IMR-90 (cell line): ENCODE measurements at regions not wholly inside any gene's neighbourhood (a gene's known extent, or its start where the extent isn't known, plus 50 kb on each side); places are given as distances from the start of the nearest gene placed in this dataset.

Source experiments
- CEBPB ChIP-seq: IDR thresholded peaks from 2 replicates; pipeline ENCODE4 v1.6.1; 2012; ENCODE audit warnings: low read depth, low read length, improper control_type of control experiment
- CTCF ChIP-seq: conservative IDR thresholded peaks from 2 replicates; pipeline ENCODE4 v1.5.1; 2012; ENCODE audit warnings: mild to moderate bottlenecking, low read depth, low read length, improper control_type of control experiment
- FOS ChIP-seq: fragments of 150-350 bp; IDR thresholded peaks from 2 replicates; pipeline ENCODE4 v1.6.1; 2016; ENCODE audit warnings: low read depth, low read length
- MXI1 ChIP-seq: IDR thresholded peaks from 2 replicates; pipeline ENCODE4 v1.6.1; 2012; ENCODE audit warnings: low read depth, mild to moderate bottlenecking, low read length, moderate library complexity, borderline replicate concordance
- POLR2A ChIP-seq: IDR thresholded peaks from 2 replicates; pipeline ENCODE4 v1.6.1; 2012; ENCODE audit warnings: mild to moderate bottlenecking, low read depth, low read length
- RFX5 ChIP-seq: IDR thresholded peaks from 2 replicates; pipeline ENCODE4 v1.8.0; 2012; ENCODE audit warnings: low read depth, mild to moderate bottlenecking, low read length, moderate library complexity
- TF ChIP-seq, protein P1 (sequence below): fragments of 150-350 bp; IDR thresholded peaks from 2 replicates; pipeline ENCODE4 v1.6.1; 2016; ENCODE audit warnings: low read depth, mild to moderate bottlenecking, low read length, moderate library complexity, borderline replicate concordance

GRCh38 chr18:28581521-28582071 is 404.7 kb upstream of the CDH2 start:
- no peak for TF ChIP-seq POLR2A
- no peak for TF ChIP-seq CTCF
- no peak for TF ChIP-seq MXI1
- TF ChIP-seq, protein P1, sequence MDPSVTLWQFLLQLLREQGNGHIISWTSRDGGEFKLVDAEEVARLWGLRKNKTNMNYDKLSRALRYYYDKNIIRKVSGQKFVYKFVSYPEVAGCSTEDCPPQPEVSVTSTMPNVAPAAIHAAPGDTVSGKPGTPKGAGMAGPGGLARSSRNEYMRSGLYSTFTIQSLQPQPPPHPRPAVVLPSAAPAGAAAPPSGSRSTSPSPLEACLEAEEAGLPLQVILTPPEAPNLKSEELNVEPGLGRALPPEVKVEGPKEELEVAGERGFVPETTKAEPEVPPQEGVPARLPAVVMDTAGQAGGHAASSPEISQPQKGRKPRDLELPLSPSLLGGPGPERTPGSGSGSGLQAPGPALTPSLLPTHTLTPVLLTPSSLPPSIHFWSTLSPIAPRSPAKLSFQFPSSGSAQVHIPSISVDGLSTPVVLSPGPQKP = no peak
- no peak for TF ChIP-seq CEBPB
- TF ChIP-seq RFX5 = no peak
- TF ChIP-seq FOS = no peak
